ENCODE measurements at regions not wholly inside any gene's neighbourhood (a gene's known extent, or its start where the extent isn't known, plus 50 kb on each side); places are given as distances from the start of the nearest gene placed in this dataset.
"Not testable (repeated sequence)": the region's sequence is repeated elsewhere in the genome, so short reads cannot be mapped to it uniquely, and the experiment has no call there.

DNA sequence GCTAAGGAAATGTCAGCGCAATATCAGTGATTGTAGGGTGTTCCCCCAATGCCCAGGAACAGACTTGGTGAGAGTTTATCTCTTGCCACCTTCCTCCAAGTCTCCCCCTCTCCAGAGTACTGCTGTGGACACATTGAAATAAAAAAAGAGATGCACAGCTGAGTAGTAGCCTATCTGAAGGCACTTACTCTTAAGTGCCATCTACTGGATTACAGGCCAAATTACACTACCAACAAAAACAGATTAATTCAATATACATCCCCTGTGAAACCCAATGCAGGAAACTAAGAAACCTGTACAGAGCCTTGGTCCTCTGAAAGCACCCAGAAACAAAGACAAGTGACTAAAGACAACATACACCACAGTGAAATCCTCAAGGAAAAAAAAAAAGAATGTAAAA lies 460.3 kb downstream of the ZIC3 start:
- peak in 1 of 5 donors; percentile 2 for DNase-seq

DNA sequence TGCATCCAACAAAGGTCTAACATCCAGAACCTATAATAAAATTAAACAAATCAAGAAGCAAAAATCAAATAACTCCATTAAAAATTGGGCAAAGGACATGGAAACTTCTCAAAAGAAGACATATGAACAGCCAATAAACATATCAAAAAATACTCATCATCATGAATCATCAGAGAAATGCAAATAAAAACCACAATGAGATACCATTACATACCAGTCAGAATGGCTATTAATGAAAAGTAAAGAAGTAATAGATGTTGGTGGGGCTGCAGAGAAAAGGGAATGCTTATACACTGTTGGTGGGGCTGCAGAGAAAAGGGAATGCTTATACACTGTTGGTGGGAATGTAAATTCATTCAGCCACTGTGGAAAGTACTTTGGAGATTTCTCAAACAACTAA lies 465.8 kb downstream of the ZIC3 start:
- no peak for DNase-seq

DNA sequence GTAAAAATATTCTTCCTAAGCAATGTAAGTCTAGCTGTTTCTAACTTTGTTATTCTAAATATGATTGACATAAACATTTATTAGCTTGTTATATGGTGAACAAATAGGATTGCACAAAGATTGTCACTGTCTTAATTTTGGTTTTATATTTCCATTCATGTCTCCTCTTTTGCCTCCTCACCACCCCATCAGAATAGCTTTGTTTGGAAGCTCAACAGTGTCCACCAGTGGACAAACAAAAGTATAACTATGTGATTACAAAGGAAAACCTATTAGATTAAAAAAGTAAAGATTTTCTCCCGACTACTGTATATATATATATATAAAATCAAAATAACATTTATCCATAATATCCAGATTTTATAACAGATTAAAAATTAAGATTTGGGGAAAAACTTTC lies 468.2 kb downstream of the ZIC3 start:
- no peak for DNase-seq

DNA sequence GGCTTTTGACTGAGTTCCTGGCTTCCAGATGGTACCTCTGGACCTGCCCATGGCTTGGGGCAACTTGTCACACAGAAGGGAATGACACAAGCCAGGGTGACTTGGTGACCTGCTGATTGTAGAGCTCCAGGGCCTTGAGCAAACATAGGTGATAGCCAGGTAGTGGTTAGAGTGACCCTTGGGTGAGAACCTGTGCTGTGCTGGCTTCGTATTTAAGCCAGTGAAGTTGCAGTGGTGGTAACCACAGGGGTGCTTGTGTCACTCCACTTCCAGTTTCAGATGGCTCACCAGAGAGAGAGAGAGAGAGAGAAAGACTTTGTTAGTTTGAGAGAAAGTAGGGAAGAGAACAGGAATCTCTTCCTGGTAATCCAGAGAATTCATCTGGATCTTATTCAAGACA lies 471.6 kb downstream of the ZIC3 start:
- no peak for DNase-seq

DNA sequence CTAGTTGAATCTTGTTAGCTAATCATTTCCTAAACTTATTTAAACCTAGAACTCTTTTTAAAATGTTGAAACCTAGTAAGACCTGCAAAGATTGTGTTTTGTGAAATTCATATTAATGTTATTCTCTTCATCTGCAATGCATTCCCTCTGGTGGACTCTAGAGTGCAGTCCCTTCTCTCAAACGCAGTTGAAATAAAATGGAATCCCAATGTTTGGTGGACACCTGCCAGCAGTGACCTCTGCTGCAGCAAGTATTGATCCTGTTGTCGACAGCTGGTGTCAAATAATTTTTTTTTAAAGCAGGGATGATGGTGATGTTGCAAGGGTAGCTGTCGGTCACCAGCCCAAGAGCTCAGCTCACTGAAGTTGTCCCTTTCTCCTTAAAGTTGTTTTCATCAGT lies 492.0 kb downstream of the ZIC3 start:
- DNase-seq: no peak

DNA sequence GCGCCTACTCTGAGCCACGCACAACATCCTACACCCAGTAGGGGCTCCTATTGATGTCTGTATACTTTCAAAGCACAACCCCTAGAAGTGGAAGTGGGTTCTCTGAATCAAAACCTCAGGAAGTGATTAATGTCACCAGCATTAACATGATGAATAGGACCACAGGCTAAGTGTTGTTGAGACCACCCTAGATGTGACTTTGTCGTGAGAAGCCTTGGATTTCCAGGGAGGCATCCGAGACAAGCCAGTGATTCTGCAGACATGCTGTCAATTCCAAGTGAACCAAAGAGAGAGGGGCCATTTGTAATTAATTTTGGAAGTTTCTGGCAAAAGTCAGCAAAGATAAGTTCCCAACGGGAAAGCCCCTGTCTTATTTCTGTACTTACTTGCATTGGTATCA lies 493.0 kb downstream of the ZIC3 start:
- no peak for DNase-seq

DNA sequence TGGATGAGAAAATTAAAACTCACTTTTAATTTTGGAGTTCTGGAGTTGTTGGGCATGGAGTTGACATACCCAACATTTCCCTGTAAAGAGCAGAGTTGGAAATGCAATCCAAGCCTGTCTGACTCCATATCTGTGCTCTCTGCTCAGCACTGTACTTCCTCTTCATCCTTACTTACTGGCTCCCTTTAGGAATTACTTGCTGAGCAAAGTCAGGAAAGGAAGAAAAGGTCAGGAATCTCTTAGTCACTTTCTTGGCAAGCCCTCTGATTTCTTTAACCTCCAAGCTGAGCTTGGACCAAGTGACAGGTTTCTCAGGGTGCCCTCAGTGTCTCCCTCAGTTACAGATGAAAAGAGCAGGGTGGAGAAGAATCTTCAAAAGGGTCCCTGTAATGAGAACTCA lies 501.5 kb downstream of the ZIC3 start:
- no peak for DNase-seq

DNA sequence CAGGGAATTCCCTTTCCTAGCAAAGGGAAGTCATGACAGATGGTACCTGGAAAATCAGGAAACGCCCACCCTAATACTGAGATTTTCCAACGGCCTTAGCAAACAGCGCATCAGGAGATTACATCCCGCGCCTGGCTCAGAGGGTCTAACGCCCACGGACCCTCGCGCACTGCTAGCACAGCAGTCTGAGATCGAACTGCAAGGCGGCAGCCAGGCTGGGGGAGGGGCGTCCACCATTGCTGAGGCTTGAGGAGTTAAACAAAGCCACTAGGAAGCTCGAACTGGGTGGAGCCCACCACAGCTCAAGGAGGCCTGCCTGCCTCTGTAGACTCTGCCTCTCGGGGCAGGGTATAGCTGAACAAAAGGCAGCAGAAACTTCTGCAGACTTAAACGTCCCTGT lies 507.7 kb downstream of the ZIC3 start:
- DNase-seq: no peak

DNA sequence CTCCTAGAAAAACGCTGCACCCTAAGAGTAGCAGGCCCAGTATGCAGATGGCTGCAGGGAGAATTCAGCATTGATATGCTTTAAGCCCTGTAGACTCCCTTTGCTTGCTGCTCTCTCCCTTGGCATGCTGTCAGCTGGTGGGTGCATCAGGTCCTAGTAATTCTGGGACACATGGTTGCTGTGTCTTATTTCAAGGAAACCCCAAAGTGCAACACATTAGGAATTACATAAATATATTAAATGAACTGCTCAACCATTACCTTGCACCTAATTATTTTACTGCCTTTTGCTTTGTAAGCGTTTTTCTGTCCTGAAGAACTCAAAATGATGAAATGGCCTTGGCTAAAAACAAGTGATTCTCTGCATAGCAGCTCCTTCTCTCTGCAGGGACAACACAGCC lies 516.3 kb downstream of the ZIC3 start:
- no peak for DNase-seq

DNA sequence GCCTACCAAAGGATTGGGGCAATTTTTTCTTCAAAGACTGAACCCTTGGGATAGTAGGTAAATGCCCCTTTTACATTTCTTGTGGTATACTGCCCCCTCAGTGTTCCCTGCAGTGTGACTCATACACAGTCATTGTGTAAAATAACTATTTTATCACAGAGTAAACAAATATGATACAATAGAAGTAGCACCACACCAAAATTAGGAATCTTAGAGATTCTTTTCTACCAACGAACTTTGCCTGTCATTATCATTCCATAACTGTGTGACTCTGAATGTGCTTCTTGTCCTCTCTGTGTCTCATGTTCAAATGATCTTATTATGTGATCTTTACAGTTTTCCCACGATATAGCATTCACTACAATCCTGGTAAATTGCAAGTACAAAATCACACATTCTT lies 517.0 kb downstream of the ZIC3 start:
- DNase-seq: no peak

DNA sequence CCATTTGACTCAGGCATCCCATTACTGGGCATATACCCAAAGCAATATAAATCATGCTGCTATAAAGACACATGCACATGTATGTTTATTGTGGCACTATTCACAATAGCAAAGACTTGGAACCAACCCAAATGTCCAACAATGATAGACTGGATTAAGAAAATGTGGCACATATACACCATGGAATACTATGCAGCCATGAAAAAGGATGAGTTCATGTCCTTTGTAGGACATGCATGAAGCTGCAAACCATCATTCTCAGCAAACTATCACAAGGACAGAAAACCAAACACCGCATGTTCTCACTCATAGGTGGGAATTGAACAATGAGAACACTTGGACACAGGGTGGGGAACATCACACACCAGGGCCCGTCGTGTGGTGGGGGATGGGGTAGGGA lies 545.0 kb downstream of the ZIC3 start:
- DNase-seq: not testable (repeated sequence)

DNA sequence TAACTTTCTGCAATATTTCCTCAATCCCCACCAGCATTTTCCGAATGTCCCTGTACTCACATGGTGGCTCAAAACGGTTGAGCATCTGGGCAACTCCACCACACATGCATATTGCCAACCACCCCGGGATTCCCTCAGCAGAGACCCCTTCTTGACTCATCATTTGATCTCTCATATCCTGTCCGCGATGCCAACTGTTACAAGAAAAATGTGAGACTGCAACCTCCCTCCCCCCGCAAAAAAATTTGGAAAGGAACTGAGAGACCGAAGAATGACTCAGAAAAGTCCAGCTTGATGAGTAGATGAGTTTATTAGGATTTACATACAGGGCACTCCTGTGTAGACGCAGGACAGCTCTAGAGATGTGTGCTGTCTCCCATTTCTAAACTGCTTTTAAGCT lies 561.4 kb downstream of the ZIC3 start:
- no peak for DNase-seq

DNA sequence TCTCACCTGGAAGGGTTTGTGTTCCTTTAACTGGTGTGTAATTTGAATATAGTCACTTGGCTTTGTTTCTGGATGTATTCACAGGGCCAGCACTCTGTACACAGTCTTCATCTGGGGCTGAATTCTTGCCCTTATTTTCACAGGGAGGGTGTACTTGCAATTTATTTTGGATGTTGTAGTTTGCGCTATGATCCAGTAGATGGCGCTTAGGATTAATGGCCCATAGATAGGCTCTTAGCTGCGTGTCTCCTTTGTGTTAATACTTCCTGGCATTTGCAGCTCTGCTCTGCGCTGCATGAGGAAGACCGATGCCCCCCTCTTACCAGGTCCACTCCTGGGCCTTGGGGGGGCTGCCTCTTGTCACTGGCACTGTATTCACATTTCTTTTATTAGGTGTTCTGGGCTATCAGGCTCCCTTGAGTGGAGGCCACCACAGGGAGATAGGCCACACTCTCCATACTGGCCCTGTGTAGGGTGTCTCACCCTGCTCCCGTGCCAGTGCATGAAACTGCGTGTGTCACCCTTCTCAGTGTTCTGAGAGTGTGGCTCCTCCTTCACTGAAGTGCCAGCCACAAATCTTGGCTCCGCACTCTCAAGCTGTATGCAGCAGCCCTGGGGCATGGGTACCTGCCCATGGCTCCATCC lies 562.2 kb downstream of the ZIC3 start:
- peak in 1 of 5 donors; percentile 23 for DNase-seq

DNA sequence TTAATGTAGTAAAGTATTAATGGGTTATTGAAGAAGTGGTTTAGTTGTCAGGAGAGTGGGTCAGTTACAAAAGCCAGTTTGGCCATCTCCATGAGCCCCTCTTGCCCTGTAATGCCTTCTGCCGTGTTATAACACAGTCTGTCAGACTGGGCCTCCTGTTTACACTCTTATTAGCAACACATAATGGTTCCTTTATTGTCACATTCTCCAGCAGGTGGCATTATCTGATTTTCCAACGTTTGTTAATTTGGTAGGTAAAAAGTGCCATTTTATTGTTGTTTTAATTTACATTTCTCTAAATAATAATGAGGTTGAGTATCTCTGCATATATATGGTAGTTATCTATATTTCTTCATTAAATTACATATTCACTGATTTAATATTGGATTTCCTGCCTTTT lies 560.8 kb downstream of the FGF13 start:
- no peak for DNase-seq

DNA sequence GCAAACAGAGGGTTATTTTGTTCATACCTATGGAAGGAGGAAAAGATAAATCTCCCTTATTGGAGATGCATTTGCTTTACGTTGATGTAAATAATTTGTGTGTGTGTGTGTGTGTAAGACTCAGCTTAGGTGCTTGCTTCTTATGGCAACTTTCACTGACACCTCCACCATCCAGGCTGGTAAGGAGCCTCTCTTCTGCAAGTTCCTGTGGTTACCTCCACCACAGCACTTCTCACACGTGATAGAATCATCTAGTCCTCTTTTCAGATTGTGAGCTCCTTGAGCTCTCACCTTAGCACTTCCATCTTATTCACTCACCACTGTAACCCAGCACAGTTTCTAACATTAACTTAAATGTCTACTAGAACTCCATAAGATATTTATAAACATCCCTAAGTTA lies 553.7 kb downstream of the FGF13 start:
- no peak for DNase-seq

DNA sequence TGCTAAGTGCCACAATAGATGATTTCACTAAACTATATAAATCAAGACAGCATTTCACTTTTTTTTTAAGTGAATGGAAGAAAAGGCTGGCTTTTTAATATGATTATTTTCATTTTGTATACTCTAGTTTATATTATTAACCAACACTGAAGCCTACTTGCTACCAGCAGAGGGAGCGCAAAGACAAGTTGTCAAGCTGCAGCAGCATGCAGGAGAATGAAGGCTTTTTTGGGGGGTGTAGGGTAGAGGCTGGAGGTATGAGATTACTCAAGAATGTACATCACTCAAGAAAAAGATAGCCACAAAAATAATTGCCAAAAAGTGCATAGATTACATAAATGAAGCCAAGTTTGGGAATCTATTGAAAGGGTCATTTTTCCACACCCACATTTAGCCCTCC lies 519.5 kb downstream of the FGF13 start:
- peak in 1 of 5 donors; percentile 1 for DNase-seq

DNA sequence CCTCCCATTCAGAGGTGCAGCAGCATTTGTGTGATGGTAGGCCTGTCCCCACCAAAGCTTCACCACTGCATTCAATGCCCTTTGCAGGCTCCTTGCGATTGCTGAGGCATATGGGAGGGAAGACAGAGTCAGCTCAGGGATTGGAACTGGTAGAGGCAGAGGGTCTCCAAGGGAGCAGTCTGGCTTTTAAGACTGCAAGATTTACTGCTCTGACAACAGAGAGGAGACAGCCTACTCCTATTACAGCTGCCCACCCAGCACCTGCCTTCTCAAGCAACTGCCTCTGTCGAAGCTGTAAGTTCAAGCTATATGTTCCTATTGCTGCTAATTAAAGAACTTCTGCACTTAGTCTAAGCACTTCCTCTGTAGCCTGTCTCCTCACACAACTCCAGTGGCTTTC lies 481.8 kb downstream of the FGF13 start:
- DNase-seq: no peak

DNA sequence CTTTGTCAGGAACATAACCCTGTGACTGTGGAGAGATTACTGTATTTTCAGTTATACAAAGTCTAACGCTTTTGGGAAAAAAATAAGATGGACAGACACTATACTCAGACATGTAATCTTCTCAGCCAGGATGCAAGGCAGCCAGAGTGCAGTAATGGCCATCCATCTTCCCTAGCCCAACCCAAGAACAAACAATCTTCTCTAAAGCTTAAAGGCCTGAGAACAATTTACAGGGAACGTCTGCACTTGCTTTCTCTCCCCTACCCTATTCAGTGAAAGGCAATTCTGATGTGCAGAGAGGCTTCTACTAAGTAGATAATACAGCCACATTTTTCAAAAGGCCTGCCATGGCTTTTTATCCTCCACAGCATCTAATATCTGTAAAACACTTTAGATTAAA lies 471.3 kb downstream of the FGF13 start:
- DNase-seq: no peak

DNA sequence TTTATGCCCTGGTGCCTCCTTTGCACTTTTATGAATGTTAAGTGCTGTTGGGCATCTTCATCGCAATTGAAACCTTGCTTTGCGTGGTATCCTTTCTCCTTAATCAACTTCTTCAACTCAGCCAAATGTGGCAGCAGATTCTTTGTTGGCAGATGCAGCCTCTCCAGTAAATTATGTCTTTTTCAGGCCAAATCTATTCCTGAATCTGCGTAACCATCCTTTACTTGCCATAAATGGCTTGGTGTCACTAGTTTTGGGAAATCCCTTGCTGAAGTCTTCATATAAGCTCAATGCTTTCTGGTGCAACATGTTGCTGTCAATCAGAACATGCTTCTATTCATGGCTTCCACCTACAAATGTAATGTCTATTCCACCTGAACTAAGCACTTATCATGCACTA lies 457.5 kb downstream of the FGF13 start:
- no peak for DNase-seq

DNA sequence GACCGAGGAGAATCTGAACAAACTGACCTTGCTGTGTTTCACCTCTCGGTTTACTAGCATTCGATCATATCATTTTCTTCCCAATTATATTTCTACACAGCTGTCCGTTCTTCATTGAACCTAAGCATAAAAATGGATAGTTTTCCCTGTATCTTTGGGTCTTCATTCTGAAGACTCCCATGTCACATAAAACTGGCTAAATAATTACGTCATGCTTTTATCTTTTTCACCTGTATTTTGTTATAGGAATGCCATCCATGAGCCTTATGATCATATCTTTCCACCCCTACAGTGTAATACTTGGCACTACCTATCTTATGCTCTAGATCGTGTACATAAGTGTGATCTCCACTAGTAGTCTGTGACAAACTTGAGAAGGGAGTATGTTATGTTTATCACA lies 456.1 kb downstream of the FGF13 start:
- no peak for DNase-seq

DNA sequence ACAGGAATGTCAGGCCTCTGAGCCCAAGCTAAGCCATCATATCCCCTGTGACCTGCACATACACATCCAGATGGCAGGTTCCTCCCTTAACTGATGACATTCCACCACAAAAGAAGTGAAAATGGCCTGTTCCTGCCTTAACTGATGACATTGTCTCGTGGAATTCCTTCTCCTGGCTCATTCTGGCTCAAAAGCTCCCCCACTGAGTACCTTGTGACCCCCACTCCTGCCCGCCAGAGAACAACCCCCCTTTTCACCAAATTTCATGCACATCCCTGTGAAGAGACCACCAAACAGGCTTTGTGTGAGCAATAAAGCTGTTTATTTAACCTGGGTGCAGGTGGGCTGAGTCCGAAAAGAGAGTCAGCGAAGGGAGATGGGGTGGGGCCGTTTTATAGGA lies 447.4 kb downstream of the FGF13 start:
- DNase-seq: not testable (repeated sequence)

DNA sequence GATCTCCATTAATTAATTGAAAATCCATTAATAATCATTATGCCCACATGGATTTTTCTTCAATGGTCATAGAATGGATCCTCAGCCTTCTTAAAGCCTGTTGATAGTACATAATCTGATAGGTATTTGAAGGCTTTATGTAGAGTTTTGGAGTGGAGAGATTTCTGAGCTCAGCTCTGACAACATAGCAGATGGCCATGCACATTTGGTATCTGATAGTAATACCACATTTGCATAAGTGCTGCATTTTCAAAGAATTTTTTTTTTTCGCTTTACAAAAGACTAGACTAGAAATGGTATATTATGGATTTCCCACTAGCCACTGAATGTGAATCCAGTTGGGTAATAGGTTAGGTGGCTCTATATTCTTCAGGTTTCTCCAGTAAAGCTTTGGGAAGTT lies 440.6 kb downstream of the FGF13 start:
- no peak for DNase-seq

DNA sequence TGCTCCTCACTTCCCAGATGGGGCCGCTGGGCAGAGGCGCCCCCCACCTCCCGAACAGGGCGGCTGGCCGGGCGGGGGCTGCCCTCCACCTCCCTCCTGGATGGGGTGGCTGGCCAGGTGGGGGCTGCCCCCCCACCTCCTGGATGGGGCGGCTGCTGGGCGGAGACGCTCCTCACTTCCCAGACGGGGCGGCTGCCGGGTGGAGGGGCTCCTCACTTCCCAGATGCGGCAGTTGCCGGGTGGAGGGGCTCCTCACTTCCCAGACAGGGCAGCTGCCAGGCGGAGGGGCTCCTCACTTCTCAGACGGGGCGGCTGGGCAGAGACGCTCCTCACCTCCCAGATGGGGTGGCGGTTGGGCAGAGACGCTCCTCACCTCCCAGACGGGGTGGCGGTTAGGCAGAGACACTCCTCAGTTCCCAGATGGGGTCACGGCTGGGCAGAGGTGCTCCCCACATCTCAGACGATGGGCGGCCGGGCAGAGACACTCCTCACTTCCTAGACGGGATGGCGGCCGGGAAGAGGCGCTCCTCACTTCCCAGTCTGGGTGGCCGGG lies 428.8 kb downstream of the FGF13 start:
- not testable (repeated sequence) for DNase-seq

DNA sequence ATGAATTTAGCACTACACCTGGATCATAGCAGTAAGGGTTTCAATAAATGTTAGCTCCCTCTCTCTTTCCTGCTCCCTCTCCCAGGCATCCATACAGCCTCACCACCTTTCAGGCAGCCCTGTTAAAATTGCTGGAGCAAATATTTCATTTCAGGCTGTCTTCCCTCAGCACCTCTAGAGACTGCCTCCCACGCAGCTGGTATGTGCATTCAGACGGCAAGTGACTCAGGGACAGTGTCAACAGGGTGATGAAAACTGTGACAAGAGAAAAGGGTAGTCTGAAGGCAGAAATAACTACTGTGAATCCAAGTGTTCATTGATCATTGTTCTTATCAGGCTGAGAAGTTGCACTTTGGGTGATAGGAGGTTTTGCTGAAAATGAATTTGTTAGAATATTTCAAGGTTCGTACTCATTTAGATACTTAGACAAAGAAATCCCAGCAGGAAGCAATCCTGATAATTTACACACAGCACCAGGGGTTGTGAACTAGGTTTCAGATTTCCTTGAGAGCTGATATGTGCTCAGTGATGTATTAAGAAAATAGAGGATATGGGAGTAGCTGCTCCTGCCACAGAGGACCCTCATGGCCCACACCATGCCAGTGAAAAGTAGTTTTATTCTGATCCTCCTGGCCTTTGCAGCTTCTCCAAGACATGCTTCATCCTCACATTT lies 424.2 kb downstream of the FGF13 start:
- no peak for DNase-seq

DNA sequence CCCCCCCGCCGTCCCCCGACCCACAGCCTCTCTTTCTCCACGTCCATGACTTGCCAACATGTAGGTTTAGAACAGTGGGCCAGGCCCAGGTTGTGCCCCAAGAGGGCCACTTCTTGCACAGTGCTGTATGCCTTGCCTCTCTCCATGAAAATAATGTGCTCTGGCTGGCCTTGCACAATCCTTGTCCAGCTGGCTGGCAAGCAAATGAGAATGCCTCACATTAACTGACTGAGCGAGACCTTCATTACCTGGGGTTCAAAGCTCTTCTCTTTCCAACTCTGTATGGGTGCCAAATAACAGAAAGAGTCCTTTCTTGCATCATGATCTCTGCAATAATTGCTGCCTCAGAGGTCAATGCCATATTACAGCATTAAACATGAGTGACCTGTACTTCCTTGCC lies 416.6 kb downstream of the FGF13 start:
- no peak for DNase-seq

All from T-helper 1 cell (primary cell).